OCI-LY1 (cell line): ENCODE measurements at regions not wholly inside any gene's neighbourhood (a gene's known extent, or its start where the extent isn't known, plus 50 kb on each side); places are given as distances from the start of the nearest gene placed in this dataset.
"Not testable (repeated sequence)": the region's sequence is repeated elsewhere in the genome, so short reads cannot be mapped to it uniquely, and the experiment has no call there.

Experiments used
- H2AFZ ChIP-seq: fragments of 200-600 bp; sonication (generic), shearing (Covaris generic); 2 replicates; pipeline ENCODE4 v1.6.0; 2014; ENCODE audit warnings: antibody characterized with exemption, mild to moderate bottlenecking, low read length
- H3F3A ChIP-seq: fragments of 200-600 bp; sonication (generic), shearing (Covaris generic); 2 replicates; pipeline ENCODE4 v1.6.0; 2014; ENCODE audit warnings: mild to moderate bottlenecking, antibody characterized with exemption, low read length, moderate library complexity; ENCODE audit not compliant: insufficient read depth
- H3K27ac ChIP-seq: fragments of 200-600 bp; sonication (generic); 2 replicates; pipeline ENCODE4 v1.5.1; 2014; ENCODE audit warnings: low read length, mixed run types, mild to moderate bottlenecking, low read depth; ENCODE audit not compliant: poor library complexity, severe bottlenecking
- H3K27me3 ChIP-seq: fragments of 200-600 bp; sonication (generic); 2 replicates; pipeline ENCODE4 v1.6.0; 2014; ENCODE audit warnings: antibody characterized with exemption, mild to moderate bottlenecking, low read length, moderate library complexity; ENCODE audit not compliant: insufficient read depth
- H3K36me3 ChIP-seq: fragments of 200-600 bp; sonication (generic); 2 replicates; pipeline ENCODE4 v1.6.1; 2014; ENCODE audit warnings: mild to moderate bottlenecking, antibody characterized with exemption, low read length, moderate library complexity, mixed read lengths; ENCODE audit not compliant: insufficient read depth
- H3K4me1 ChIP-seq: fragments of 200-600 bp; sonication (generic); 2 replicates; pipeline ENCODE4 v1.5.1; 2014; ENCODE audit warnings: mild to moderate bottlenecking, low read length, moderate library complexity; ENCODE audit not compliant: insufficient read depth, severe bottlenecking
- H3K4me2 ChIP-seq: fragments of 200-600 bp; sonication (generic), shearing (Covaris generic); 2 replicates; pipeline ENCODE4 v1.6.1; 2014; ENCODE audit warnings: low read length
- H3K4me3 ChIP-seq: fragments of 200-600 bp; sonication (generic); 2 replicates; pipeline ENCODE4 v1.5.1; 2014; ENCODE audit warnings: low read length, low read depth, mild to moderate bottlenecking, mixed read lengths; ENCODE audit not compliant: poor library complexity, severe bottlenecking
- H3K79me2 ChIP-seq: fragments of 200-600 bp; shearing (Covaris generic); 2 replicates; pipeline ENCODE4 v1.6.1; 2016; ENCODE audit warnings: mixed run types, low read length, mixed read lengths; ENCODE audit not compliant: insufficient read depth
- H3K9ac ChIP-seq: fragments of 200-600 bp; sonication (generic), shearing (Covaris generic); 2 replicates; pipeline ENCODE4 v1.6.1; 2014; ENCODE audit warnings: mild to moderate bottlenecking, low read length, mixed read lengths
- H3K9me2 ChIP-seq: fragments of 200-600 bp; sonication (generic), shearing (Covaris generic); 2 replicates; pipeline ENCODE4 v1.6.1; 2014; ENCODE audit warnings: low read depth, mild to moderate bottlenecking, low read length, mixed read lengths
- H3K9me3 ChIP-seq: fragments of 200-600 bp; shearing (Covaris generic); 2 replicates; pipeline ENCODE4 v1.6.1; 2014; ENCODE audit warnings: low read length, mixed read lengths
- H4K20me1 ChIP-seq: fragments of 200-600 bp; sonication (generic), shearing (Covaris generic); 2 replicates; pipeline ENCODE4 v1.6.0; 2016; ENCODE audit warnings: mild to moderate bottlenecking, low read length; ENCODE audit not compliant: insufficient read depth
- CTCF ChIP-seq: fragments of 200-600 bp; sonication (generic), shearing (Covaris generic); IDR thresholded peaks from 2 replicates; pipeline ENCODE4 v1.5.1; 2017; ENCODE audit warnings: mild to moderate bottlenecking, antibody characterized with exemption, low read length, moderate library complexity, mixed read lengths
- EZH2 ChIP-seq: fragments of 200-600 bp; sonication (generic), shearing (Covaris generic); IDR thresholded peaks from 2 replicates; pipeline ENCODE4 v1.8.0; 2017; ENCODE audit warnings: borderline replicate concordance, mixed run types, mild to moderate bottlenecking, antibody characterized with exemption, low read length, moderate library complexity, mixed read lengths

GRCh38 chr13:80695841-80696240, 354.9 kb upstream of the SPRY2 start:
- Histone ChIP-seq H3K27ac (no peak overlapping the region), H3K4me2 (no peak overlapping the region)
- TF ChIP-seq CTCF (no peak), EZH2 (no peak)

DNA sequence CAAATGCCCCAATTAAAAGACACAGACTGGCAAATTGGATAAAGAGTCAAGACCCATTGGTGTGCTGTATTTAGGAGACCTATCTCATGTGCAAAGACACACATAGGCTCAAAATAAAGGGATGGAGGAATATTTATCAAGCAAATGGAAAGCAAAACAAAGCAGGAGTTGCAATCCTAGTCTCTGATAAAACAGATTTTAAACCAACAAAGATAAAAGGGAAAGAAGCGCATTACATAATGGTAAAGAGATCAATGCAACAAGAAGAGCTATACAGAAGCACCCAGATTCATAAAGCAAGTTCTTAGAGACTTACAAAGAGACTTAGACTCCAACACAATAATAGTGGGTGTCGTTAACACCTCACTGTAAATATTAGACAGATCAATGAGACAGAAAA, 350.9 kb upstream of the SPRY2 start:
- not testable (repeated sequence) for H3F3A ChIP-seq, H3K9me3 ChIP-seq, H3K27ac ChIP-seq, H3K4me2 ChIP-seq, H3K9ac ChIP-seq, H3K36me3 ChIP-seq, H3K4me1 ChIP-seq, H3K9me2 ChIP-seq, H2AFZ ChIP-seq, H3K79me2 ChIP-seq, H3K4me3 ChIP-seq, H3K27me3 ChIP-seq, H4K20me1 ChIP-seq

More at GRCh38 chr13:80695841-80696240, 354.9 kb upstream of the SPRY2 start:
- Histone ChIP-seq H3K9ac (no peak overlapping the region), H4K20me1 (no peaks in the 10 kb centered on the region), H3K9me3 (0 out of 2 replicates have a peak, but pooled peaks cover 4% of the 10 kb centered on the region), H3K4me1 (no peaks in the 10 kb centered on the region), H3K9me2 (no peaks in the 10 kb centered on the region; the same call in 1 of the 2 replicates), H3K4me3 (no peak overlapping the region), H3K36me3 (no peaks in the 10 kb centered on the region), H2AFZ (no peak overlapping the region), H3K79me2 (no peaks in the 10 kb centered on the region), H3K27me3 (no peaks in the 10 kb centered on the region), H3F3A (no peaks in the 10 kb centered on the region)

DNA sequence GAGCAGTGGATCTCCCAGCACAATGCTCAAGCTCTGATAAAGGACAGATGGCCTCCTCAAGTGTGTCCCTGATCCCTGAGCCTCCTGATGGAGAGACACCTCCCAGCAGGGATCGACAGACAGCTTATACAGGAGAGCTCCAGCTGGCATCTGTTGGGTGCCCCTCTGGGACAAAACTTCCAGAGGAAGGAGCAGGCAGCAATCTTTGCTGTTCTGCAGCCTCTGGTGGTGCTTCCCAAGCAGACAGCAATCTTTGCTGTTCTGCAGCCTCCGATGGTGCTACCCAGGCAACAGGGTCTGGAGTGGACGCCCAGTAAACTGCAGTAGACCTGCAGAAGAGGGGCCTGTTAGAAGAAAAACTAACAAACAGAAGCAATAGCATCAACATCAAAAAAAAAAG, 349.3 kb upstream of the SPRY2 start:
- Histone ChIP-seq H3K4me3 (no peak overlapping the region), H4K20me1 (no peaks in the 10 kb centered on the region), H3F3A (no peaks in the 10 kb centered on the region), H3K9ac (no peak overlapping the region), H3K4me2 (no peak overlapping the region), H3K9me2 (no peaks in the 10 kb centered on the region), H3K4me1 (no peaks in the 10 kb centered on the region), H3K36me3 (no peaks in the 10 kb centered on the region), H2AFZ (no peak overlapping the region), H3K9me3 (0 out of 2 replicates have a peak, but pooled peaks cover 4% of the 10 kb centered on the region), H3K27ac (no peak overlapping the region), H3K79me2 (no peaks in the 10 kb centered on the region), H3K27me3 (no peaks in the 10 kb centered on the region)
- TF ChIP-seq EZH2 (no peak), CTCF (no peak)

GRCh38 chr13:80688593-80688992, 347.7 kb upstream of the SPRY2 start:
- Histone ChIP-seq H3K36me3 (no peaks in the 10 kb centered on the region), H3K4me2 (no peak overlapping the region), H4K20me1 (no peaks in the 10 kb centered on the region), H3K79me2 (no peaks in the 10 kb centered on the region), H3K27ac (no peak overlapping the region), H3K4me3 (no peak overlapping the region), H3F3A (no peaks in the 10 kb centered on the region), H2AFZ (no peak overlapping the region), H3K9ac (no peak overlapping the region), H3K4me1 (peaks cover 8% of the 10 kb centered on the region), H3K27me3 (no peaks in the 10 kb centered on the region), H3K9me2 (no peaks in the 10 kb centered on the region), H3K9me3 (0 out of 2 replicates have a peak, but pooled peaks cover 4% of the 10 kb centered on the region)
- no peak for TF ChIP-seq CTCF
- no peak for TF ChIP-seq EZH2
